ENCODE measurements at regions not wholly inside any gene's neighbourhood (a gene's known extent, or its start where the extent isn't known, plus 50 kb on each side); places are given as distances from the start of the nearest gene placed in this dataset.

GRCh38 chr5:105392710-105393149 lies 1830.1 kb upstream of the NUDT12 start:
- TF ChIP-seq EP300 (IDR thresholded peaks at IDR 0.05; ENCODE audit: borderline replicate concordance) (no peak), TAF1 (IDR thresholded peaks at IDR 0.05; ENCODE audit: low read depth) (no peak), EGR1 (IDR thresholded peaks at IDR 0.05) (no peak), FOXM1 (IDR thresholded peaks at IDR 0.05; ENCODE audit: borderline replicate concordance, low read depth) (no peak), USF1 (IDR thresholded peaks at IDR 0.05) (no peak), TCF12 (IDR thresholded peaks at IDR 0.05; ENCODE audit: low read depth) (no peak), CREB1 (IDR thresholded peaks at IDR 0.05; ENCODE audit: low read depth) (no peak), YY1 (IDR thresholded peaks at IDR 0.05; ENCODE audit: low read depth) (no peak), ZBTB7A (IDR thresholded peaks at IDR 0.05; ENCODE audit: low read depth) (no peak), NFIC (IDR thresholded peaks at IDR 0.05) (no peak), REST (IDR thresholded peaks at IDR 0.05; ENCODE audit: low read depth) (no peak), RAD21 (IDR thresholded peaks at IDR 0.05; ENCODE audit: low read depth) (no peak), TEAD4 (IDR thresholded peaks at IDR 0.05) (no peak), MAX (IDR thresholded peaks at IDR 0.05) (no peak), CEBPB (IDR thresholded peaks at IDR 0.05) (no peak)

GRCh38 chr5:105392122-105392709 lies 1829.6 kb upstream of the NUDT12 start:
- TF ChIP-seq FOXM1 (IDR thresholded peaks at IDR 0.05; ENCODE audit: borderline replicate concordance, low read depth) (no peak), NFIC (IDR thresholded peaks at IDR 0.05) (no peak), YY1 (IDR thresholded peaks at IDR 0.05; ENCODE audit: low read depth) (no peak), MAX (IDR thresholded peaks at IDR 0.05) (no peak), RAD21 (IDR thresholded peaks at IDR 0.05; ENCODE audit: low read depth) (no peak), TCF12 (IDR thresholded peaks at IDR 0.05; ENCODE audit: low read depth) (no peak), EGR1 (IDR thresholded peaks at IDR 0.05) (no peak), TAF1 (IDR thresholded peaks at IDR 0.05; ENCODE audit: low read depth) (no peak), CEBPB (IDR thresholded peaks at IDR 0.05) (no peak), USF1 (IDR thresholded peaks at IDR 0.05) (no peak), EP300 (IDR thresholded peaks at IDR 0.05; ENCODE audit: borderline replicate concordance) (no peak), TEAD4 (IDR thresholded peaks at IDR 0.05) (no peak), ZBTB7A (IDR thresholded peaks at IDR 0.05; ENCODE audit: low read depth) (no peak), REST (IDR thresholded peaks at IDR 0.05; ENCODE audit: low read depth) (no peak), CREB1 (IDR thresholded peaks at IDR 0.05; ENCODE audit: low read depth) (no peak)

- TF ChIP-seq EP300 (IDR thresholded peaks at IDR 0.05; ENCODE audit: borderline replicate concordance) (no peak), CEBPB (IDR thresholded peaks at IDR 0.05) (no peak), EGR1 (IDR thresholded peaks at IDR 0.05) (no peak), RAD21 (IDR thresholded peaks at IDR 0.05; ENCODE audit: low read depth) (no peak), REST (IDR thresholded peaks at IDR 0.05; ENCODE audit: low read depth) (no peak), ZBTB7A (IDR thresholded peaks at IDR 0.05; ENCODE audit: low read depth) (no peak), YY1 (IDR thresholded peaks at IDR 0.05; ENCODE audit: low read depth) (no peak), FOXM1 (IDR thresholded peaks at IDR 0.05; ENCODE audit: borderline replicate concordance, low read depth) (no peak), TAF1 (IDR thresholded peaks at IDR 0.05; ENCODE audit: low read depth) (no peak), MAX (IDR thresholded peaks at IDR 0.05) (no peak), TEAD4 (IDR thresholded peaks at IDR 0.05) (no peak), CREB1 (IDR thresholded peaks at IDR 0.05; ENCODE audit: low read depth) (no peak), NFIC (IDR thresholded peaks at IDR 0.05) (no peak)
Measured at GRCh38 chr5:105380126-105380525, 1817.5 kb upstream of the NUDT12 start.

GRCh38 chr5:105371169-105371568 lies 1808.6 kb upstream of the NUDT12 start:
- TF ChIP-seq CREB1 (IDR thresholded peaks at IDR 0.05; ENCODE audit: low read depth) = no peak
- TF ChIP-seq CEBPB (IDR thresholded peaks at IDR 0.05) = no peak
- TF ChIP-seq TCF12 (IDR thresholded peaks at IDR 0.05; ENCODE audit: low read depth) = no peak
- TF ChIP-seq ZBTB7A (IDR thresholded peaks at IDR 0.05; ENCODE audit: low read depth) = no peak
- no peak for TF ChIP-seq YY1 (IDR thresholded peaks at IDR 0.05; ENCODE audit: low read depth)
- no peak for TF ChIP-seq EGR1 (IDR thresholded peaks at IDR 0.05)
- TF ChIP-seq TEAD4 (IDR thresholded peaks at IDR 0.05) = no peak
- TF ChIP-seq MAX (IDR thresholded peaks at IDR 0.05) = no peak
- TF ChIP-seq REST (IDR thresholded peaks at IDR 0.05; ENCODE audit: low read depth) = no peak
- no peak for TF ChIP-seq FOXM1 (IDR thresholded peaks at IDR 0.05; ENCODE audit: borderline replicate concordance, low read depth)
- no peak for TF ChIP-seq EP300 (IDR thresholded peaks at IDR 0.05; ENCODE audit: borderline replicate concordance)
- no peak for TF ChIP-seq RAD21 (IDR thresholded peaks at IDR 0.05; ENCODE audit: low read depth)
- no peak for TF ChIP-seq TAF1 (IDR thresholded peaks at IDR 0.05; ENCODE audit: low read depth)
